ENCODE measurements at regions not wholly inside any gene's neighbourhood (a gene's known extent, or its start where the extent isn't known, plus 50 kb on each side); places are given as distances from the start of the nearest gene placed in this dataset.
"Not testable (repeated sequence)": the region's sequence is repeated elsewhere in the genome, so short reads cannot be mapped to it uniquely, and the experiment has no call there.

- no peak for FAIRE-seq
These were observed 300.7 kb downstream of the TUSC7 start for GRCh38 chr3:117010318-117010717.

GRCh38 chr3:117011687-117012250 is 302.2 kb downstream of the TUSC7 start:
- no peak for FAIRE-seq

GRCh38 chr3:117016378-117016777 is 306.8 kb downstream of the TUSC7 start:
- FAIRE-seq: no peak

- no peak for FAIRE-seq
These were observed 307.7 kb downstream of the TUSC7 start for GRCh38 chr3:117017135-117017894.

- FAIRE-seq: no peak
These were observed 309.1 kb downstream of the TUSC7 start for GRCh38 chr3:117018655-117019054.

GRCh38 chr3:117019082-117019713 is 309.6 kb downstream of the TUSC7 start:
- no peak for FAIRE-seq

GRCh38 chr3:117026401-117026800 is 316.8 kb downstream of the TUSC7 start:
- no peak for FAIRE-seq

- no peak for FAIRE-seq
These were observed 326.2 kb downstream of the TUSC7 start for GRCh38 chr3:117035745-117036144.

- FAIRE-seq: no peak
These were observed 326.8 kb downstream of the TUSC7 start for GRCh38 chr3:117036259-117036799.

GRCh38 chr3:117045143-117045542 is 335.6 kb downstream of the TUSC7 start:
- FAIRE-seq: no peak

- FAIRE-seq: no peak
These were observed 338.5 kb downstream of the TUSC7 start for GRCh38 chr3:117047951-117048705.

- FAIRE-seq: no peak
These were observed 342.8 kb downstream of the TUSC7 start for GRCh38 chr3:117052395-117052794.

- FAIRE-seq: no peak
These were observed 345.0 kb downstream of the TUSC7 start for GRCh38 chr3:117054556-117054955.

GRCh38 chr3:117056946-117057345 is 347.4 kb downstream of the TUSC7 start:
- not testable (repeated sequence) for FAIRE-seq

- FAIRE-seq: peak; percentile 80
These were observed 349.7 kb downstream of the TUSC7 start for GRCh38 chr3:117059067-117059955.

GRCh38 chr3:117059956-117060270 is 350.3 kb downstream of the TUSC7 start:
- no peak for FAIRE-seq

GRCh38 chr3:117063930-117064329 is 354.4 kb downstream of the TUSC7 start:
- FAIRE-seq: no peak

GRCh38 chr3:117068301-117068700 is 358.7 kb downstream of the TUSC7 start:
- no peak for FAIRE-seq

GRCh38 chr3:117074826-117075225 is 365.2 kb downstream of the TUSC7 start:
- FAIRE-seq: no peak

- FAIRE-seq: no peak
These were observed 370.4 kb downstream of the TUSC7 start for GRCh38 chr3:117079997-117080396.

GRCh38 chr3:117080872-117081271 is 371.3 kb downstream of the TUSC7 start:
- no peak for FAIRE-seq

- no peak for FAIRE-seq
These were observed 374.7 kb downstream of the TUSC7 start for GRCh38 chr3:117084277-117084676.

Measured in colon (tissue), 2 donors.